Left ventricle myocardium inferior (tissue), 1 donor: ENCODE measurements at regions not wholly inside any gene's neighbourhood (a gene's known extent, or its start where the extent isn't known, plus 50 kb on each side); places are given as distances from the start of the nearest gene placed in this dataset.

ENCODE experiments used
- DNase-seq: peaks from one replicate; pipeline ENCODE4 v3.0.0-alpha.2; 2020
- H3K27ac ChIP-seq: fragments of 200-600 bp; replicated peaks from 2 replicates; pipeline ENCODE4 v1.8.0; 2021
- H3K27me3 ChIP-seq: fragments of 200-600 bp; 2 replicates; pipeline ENCODE4 v1.8.0; 2021; ENCODE audit warnings: low read depth
- H3K36me3 ChIP-seq: fragments of 200-600 bp; 2 replicates; pipeline ENCODE4 v1.8.0; 2021
- H3K4me1 ChIP-seq: fragments of 200-600 bp; 2 replicates; pipeline ENCODE4 v1.8.0; 2021
- H3K4me3 ChIP-seq: fragments of 200-600 bp; 2 replicates; pipeline ENCODE4 v1.8.0; 2021; ENCODE audit warnings: mild to moderate bottlenecking, moderate library complexity
- H3K9me3 ChIP-seq: fragments of 200-600 bp; replicated peaks from 2 replicates; pipeline ENCODE4 v1.8.0; 2021
- intact Hi-C: fragments of 100-400 bp; cut with micrococcal nuclease; formaldehyde crosslinking; loops from one replicate; pipeline ENCODE4 v1.11.0; 2022
- TF ChIP-seq, protein P1 (sequence below): fragments of 200-600 bp; IDR thresholded peaks from 2 replicates; pipeline ENCODE4 v1.8.0; 2021; ENCODE audit warnings: antibody characterized with exemption, mild to moderate bottlenecking, borderline replicate concordance
- donor health status: DM: no; HTN: yes; CAD: no; lungs with severe emphysema.

- H3K9me3 ChIP-seq = peaks cover 6% of the 10 kb centered on the region
- H3K4me3 ChIP-seq = no peak overlapping the region
- intact Hi-C loops = no loop called here
- DNase-seq = no peak
- no peaks in the 10 kb centered on the region for H3K36me3 ChIP-seq
- H3K27me3 ChIP-seq = no peaks in the 10 kb centered on the region
- no peak overlapping the region for H3K27ac ChIP-seq
- TF ChIP-seq, protein P1, sequence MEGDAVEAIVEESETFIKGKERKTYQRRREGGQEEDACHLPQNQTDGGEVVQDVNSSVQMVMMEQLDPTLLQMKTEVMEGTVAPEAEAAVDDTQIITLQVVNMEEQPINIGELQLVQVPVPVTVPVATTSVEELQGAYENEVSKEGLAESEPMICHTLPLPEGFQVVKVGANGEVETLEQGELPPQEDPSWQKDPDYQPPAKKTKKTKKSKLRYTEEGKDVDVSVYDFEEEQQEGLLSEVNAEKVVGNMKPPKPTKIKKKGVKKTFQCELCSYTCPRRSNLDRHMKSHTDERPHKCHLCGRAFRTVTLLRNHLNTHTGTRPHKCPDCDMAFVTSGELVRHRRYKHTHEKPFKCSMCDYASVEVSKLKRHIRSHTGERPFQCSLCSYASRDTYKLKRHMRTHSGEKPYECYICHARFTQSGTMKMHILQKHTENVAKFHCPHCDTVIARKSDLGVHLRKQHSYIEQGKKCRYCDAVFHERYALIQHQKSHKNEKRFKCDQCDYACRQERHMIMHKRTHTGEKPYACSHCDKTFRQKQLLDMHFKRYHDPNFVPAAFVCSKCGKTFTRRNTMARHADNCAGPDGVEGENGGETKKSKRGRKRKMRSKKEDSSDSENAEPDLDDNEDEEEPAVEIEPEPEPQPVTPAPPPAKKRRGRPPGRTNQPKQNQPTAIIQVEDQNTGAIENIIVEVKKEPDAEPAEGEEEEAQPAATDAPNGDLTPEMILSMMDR = no peak
- H3K4me1 ChIP-seq = peaks cover 16% of the 10 kb centered on the region
These were observed 354.9 kb downstream of the FOXO1 start for GRCh38 chr13:40311356-40312101.

DNA sequence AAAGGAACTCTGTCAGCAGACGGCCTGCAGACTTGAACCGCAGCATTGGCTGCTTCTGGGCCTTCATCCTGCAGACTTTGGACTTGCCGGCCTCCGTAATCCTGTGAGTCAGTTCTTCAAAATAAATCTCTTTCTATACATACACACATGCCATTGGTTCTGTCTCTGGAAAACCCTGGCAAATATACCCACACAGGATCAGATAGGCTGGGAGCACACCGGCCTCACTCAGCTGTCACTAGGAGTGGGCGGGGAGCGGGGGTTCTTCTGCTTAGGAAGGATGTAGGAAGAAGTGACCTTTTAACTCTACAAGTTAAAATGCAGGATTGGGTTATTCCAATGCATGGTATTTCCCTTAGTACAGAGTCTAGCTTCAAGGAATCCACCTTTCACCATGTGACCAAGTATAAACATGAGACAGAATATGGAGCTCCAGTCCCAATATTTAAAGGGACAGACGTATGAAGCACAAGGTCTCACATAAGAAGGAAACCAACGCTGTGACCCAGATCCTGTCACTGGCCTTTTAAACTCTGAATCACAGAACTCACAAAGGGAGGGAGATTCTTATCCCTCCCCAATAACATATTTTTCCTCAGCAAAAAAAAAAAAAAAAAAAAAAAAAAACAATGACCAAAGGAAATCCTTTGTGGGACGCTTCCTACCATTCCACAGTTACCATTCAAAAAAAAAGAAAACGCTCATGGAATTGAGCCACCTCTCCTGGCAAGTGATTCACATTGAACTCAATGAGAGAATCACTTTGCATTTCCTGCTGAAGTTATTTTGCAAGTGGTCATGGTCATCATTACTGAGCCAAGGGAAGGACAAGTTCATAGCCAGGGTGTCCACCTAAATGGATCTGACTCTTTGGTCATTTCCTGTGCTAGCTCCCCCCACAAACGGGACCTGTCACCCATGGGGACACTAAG, 352.9 kb downstream of the FOXO1 start:
- intact Hi-C loops = no loop called here
- H3K4me1 ChIP-seq = peaks cover 26% of the 10 kb centered on the region
- DNase-seq = no peak
- H3K27me3 ChIP-seq = no peaks in the 10 kb centered on the region
- TF ChIP-seq, protein P1 = no peak
- H3K27ac ChIP-seq = peak overlapping the region; percentile 47
- H3K9me3 ChIP-seq = no peaks in the 10 kb centered on the region
- no peak overlapping the region for H3K4me3 ChIP-seq
- no peaks in the 10 kb centered on the region for H3K36me3 ChIP-seq

GRCh38 chr13:40315416-40316064, 350.9 kb downstream of the FOXO1 start:
- Histone ChIP-seq H3K9me3 (no peaks in the 10 kb centered on the region), H3K27ac (peak overlapping the region; percentile 41), H3K27me3 (no peaks in the 10 kb centered on the region), H3K4me1 (peaks cover 27% of the 10 kb centered on the region), H3K4me3 (no peak overlapping the region), H3K36me3 (no peaks in the 10 kb centered on the region)
- intact Hi-C loops = no loop called here
- DNase-seq = no peak
- TF ChIP-seq, protein P1 = no peak

DNA sequence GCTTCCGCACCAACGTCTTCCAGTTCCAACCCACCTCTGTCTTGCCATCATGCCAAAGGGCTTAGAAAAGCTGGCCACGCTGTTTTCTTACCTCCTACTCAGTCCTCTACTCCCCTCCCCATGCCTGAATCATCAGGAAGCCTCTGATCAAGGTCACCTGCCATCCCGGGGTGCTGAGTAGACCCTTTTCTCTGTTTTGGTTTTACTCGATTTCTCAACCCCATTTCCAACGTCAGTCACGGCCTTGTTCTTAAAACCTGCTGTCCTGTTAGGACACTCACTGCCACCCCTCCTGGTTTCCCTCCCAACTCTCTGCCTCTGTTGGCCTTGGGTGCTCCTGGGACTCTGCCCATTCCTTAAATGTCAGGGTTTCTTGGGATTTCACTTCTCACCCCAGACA, 350.1 kb downstream of the FOXO1 start:
- intact Hi-C loops = no loop called here
- Histone ChIP-seq H3K27me3 (no peaks in the 10 kb centered on the region), H3K36me3 (no peaks in the 10 kb centered on the region), H3K4me1 (peaks cover 27% of the 10 kb centered on the region), H3K27ac (no peak overlapping the region), H3K9me3 (no peaks in the 10 kb centered on the region), H3K4me3 (no peak overlapping the region)
- DNase-seq = no peak
- TF ChIP-seq, protein P1 = no peak

DNA sequence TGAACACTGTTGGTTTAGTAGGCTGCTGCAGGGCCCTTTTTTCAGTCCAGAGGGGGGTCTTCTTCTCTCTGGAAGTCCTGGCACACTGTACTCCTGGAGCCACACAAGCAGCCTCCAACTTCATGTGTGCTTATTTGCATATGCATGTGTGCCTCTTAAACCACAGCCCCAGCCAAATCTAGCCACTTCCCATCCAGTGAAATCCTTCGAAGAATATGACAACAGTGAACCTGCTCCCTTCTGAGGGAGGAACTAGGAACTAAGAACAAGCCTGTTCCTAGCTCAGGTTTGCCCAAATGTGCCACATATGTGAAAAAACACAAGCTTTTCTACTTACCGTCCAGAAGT, 348.5 kb downstream of the FOXO1 start:
- H3K27ac ChIP-seq = no peak overlapping the region
- H3K4me3 ChIP-seq = no peak overlapping the region
- H3K27me3 ChIP-seq = no peaks in the 10 kb centered on the region
- intact Hi-C loops = no loop called here
- H3K36me3 ChIP-seq = no peaks in the 10 kb centered on the region
- peaks cover 27% of the 10 kb centered on the region for H3K4me1 ChIP-seq
- peaks cover 9% of the 10 kb centered on the region for H3K9me3 ChIP-seq
- no peak for DNase-seq
- TF ChIP-seq, protein P1 = no peak
